ENCODE measurements at regions not wholly inside any gene's neighbourhood (a gene's known extent, or its start where the extent isn't known, plus 50 kb on each side); places are given as distances from the start of the nearest gene placed in this dataset.

GRCh38 chr5:27234916-27235315 lies 196.5 kb upstream of the CDH9 start:
- TF ChIP-seq CTCF (IDR thresholded peaks at IDR 0.05) (no peak), POLR2A (IDR thresholded peaks at IDR 0.05) (no peak)
